A673 (cell line): ENCODE measurements at regions not wholly inside any gene's neighbourhood (a gene's known extent, or its start where the extent isn't known, plus 50 kb on each side); places are given as distances from the start of the nearest gene placed in this dataset.
A peak's percentile ranks its signal among the peaks of the same experiment; 100 is the strongest.
"Not testable (repeated sequence)": the region's sequence is repeated elsewhere in the genome, so short reads cannot be mapped to it uniquely, and the experiment has no call there.

Source experiments
- BruUV-seq: library from RNA; stranded (reverse); fragments of 400-500 nt; replicated peaks from 2 replicates; lab custom pipeline; 2021; lab: Mats Ljungman, UMichigan
- CTCF ChIA-PET: fragments of 300-600 bp; sonication (Branson Sonifier 250); formaldehyde crosslinking; loops from one replicate; lab custom pipeline; 2022; ENCODE audit warnings: antibody characterized with exemption; lab: Charles Lee
- POLR2A ChIA-PET: fragments of 300-600 bp; sonication (Branson Sonifier 250); formaldehyde crosslinking; loops from one replicate; lab custom pipeline; 2022; ENCODE audit warnings: antibody characterized with exemption; ENCODE audit not compliant: low non-redundant PET; lab: Charles Lee
- DNase-seq: peaks from one replicate; pipeline ENCODE4 v3.0.0-alpha.2; 2015; ENCODE audit warnings: low spot score
- H3K27ac ChIP-seq: fragments of 200-600 bp; sonication (generic); 2 replicates; pipeline ENCODE4 v1.5.1; 2016; ENCODE audit warnings: mixed run types, low read depth, mild to moderate bottlenecking, mixed read lengths, antibody characterized with exemption, low read length; ENCODE audit not compliant: poor library complexity, severe bottlenecking
- H3K27me3 ChIP-seq: fragments of 200-600 bp; sonication (generic); replicated peaks from 2 replicates; pipeline ENCODE4 v1.6.1; 2017; ENCODE audit warnings: mixed run types, low read depth, mild to moderate bottlenecking, mixed read lengths, antibody characterized with exemption, low read length; ENCODE audit not compliant: insufficient read depth, poor library complexity
- H3K36me3 ChIP-seq: fragments of 200-600 bp; sonication (generic); 2 replicates; pipeline ENCODE4 v1.6.1; 2016; ENCODE audit warnings: mixed run types, mild to moderate bottlenecking, mixed read lengths, antibody characterized with exemption, low read length; ENCODE audit not compliant: insufficient read depth, poor library complexity, severe bottlenecking
- H3K4me1 ChIP-seq: fragments of 200-600 bp; sonication (generic); 2 replicates; pipeline ENCODE4 v1.6.1; 2017; ENCODE audit warnings: mixed run types, mild to moderate bottlenecking, mixed read lengths, antibody characterized with exemption, low read length; ENCODE audit not compliant: insufficient read depth, poor library complexity, severe bottlenecking
- H3K4me3 ChIP-seq: fragments of 200-600 bp; sonication (generic); 2 replicates; pipeline ENCODE4 v1.5.1; 2016; ENCODE audit warnings: low read depth, mixed run types, mild to moderate bottlenecking, mixed read lengths, low read length; ENCODE audit not compliant: poor library complexity, severe bottlenecking
- H3K9me3 ChIP-seq: fragments of 200-600 bp; sonication (generic); 2 replicates; pipeline ENCODE4 v1.6.1; 2016; ENCODE audit warnings: mixed run types, low read depth, mild to moderate bottlenecking, mixed read lengths, antibody characterized with exemption, low read length; ENCODE audit not compliant: poor library complexity, severe bottlenecking
- EZH2 ChIP-seq: fragments of 200-600 bp; sonication (generic); IDR thresholded peaks from 2 replicates; pipeline ENCODE4 v1.6.1; 2017; ENCODE audit warnings: borderline replicate concordance, low read depth, mild to moderate bottlenecking, mixed read lengths, antibody characterized with exemption, low read length; ENCODE audit not compliant: poor library complexity, severe bottlenecking
- intact Hi-C: fragments of 100-400 bp; cut with micrococcal nuclease; formaldehyde crosslinking; loops from one replicate; pipeline ENCODE4 v1.10.0; 2022; ENCODE audit not compliant: unreplicated experiment
- TF ChIP-seq, protein P1 (sequence below): fragments of 300-800, 200-600 bp; sonication (generic); conservative IDR thresholded peaks from 2 replicates; pipeline ENCODE4 v1.5.1; 2017; ENCODE audit warnings: low read depth, mild to moderate bottlenecking, antibody characterized with exemption, low read length, moderate library complexity, mixed read lengths

- no peak overlapping the region for H3K27ac ChIP-seq
- ChIA-PET CTCF (no interaction called here), POLR2A (no interaction called here)
- BruUV-seq = no TSS peak
- H3K27me3 ChIP-seq = no peaks in the 10 kb centered on the region
- no peak for DNase-seq
- no peaks in the 10 kb centered on the region for H3K4me1 ChIP-seq
- intact Hi-C loops = no loop called here
- no peaks in the 10 kb centered on the region for H3K36me3 ChIP-seq
- no peak overlapping the region for H3K4me3 ChIP-seq
- TF ChIP-seq EZH2 = no peak
- TF ChIP-seq, protein P1, sequence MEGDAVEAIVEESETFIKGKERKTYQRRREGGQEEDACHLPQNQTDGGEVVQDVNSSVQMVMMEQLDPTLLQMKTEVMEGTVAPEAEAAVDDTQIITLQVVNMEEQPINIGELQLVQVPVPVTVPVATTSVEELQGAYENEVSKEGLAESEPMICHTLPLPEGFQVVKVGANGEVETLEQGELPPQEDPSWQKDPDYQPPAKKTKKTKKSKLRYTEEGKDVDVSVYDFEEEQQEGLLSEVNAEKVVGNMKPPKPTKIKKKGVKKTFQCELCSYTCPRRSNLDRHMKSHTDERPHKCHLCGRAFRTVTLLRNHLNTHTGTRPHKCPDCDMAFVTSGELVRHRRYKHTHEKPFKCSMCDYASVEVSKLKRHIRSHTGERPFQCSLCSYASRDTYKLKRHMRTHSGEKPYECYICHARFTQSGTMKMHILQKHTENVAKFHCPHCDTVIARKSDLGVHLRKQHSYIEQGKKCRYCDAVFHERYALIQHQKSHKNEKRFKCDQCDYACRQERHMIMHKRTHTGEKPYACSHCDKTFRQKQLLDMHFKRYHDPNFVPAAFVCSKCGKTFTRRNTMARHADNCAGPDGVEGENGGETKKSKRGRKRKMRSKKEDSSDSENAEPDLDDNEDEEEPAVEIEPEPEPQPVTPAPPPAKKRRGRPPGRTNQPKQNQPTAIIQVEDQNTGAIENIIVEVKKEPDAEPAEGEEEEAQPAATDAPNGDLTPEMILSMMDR = no peak
- H3K9me3 ChIP-seq = no peaks in the 10 kb centered on the region
Measured at GRCh38 chr3:187497052-187497451, 128.9 kb downstream of the RTP4 start.

DNA sequence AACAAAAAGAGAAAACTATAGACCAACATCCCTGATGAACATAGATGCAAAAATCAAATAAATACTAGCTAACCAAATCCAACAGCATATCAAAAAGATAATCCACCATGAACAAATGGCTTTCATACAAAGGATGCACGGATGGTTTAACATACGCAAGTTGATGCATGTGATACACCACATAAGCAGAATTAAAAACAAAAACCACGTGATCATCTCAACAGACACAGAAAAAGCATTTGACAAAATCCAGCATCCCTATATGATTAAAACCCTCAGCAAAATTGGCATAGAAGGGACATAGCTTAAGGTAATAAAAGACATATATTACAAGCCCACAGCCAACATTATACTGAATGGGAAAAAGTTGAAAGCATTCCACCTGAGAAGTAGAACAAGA lies 125.9 kb downstream of the RTP4 start:
- CTCF ChIA-PET, H3K27ac ChIP-seq, H3K27me3 ChIP-seq, intact Hi-C loops, POLR2A ChIA-PET, DNase-seq, H3K36me3 ChIP-seq, H3K4me3 ChIP-seq, H3K4me1 ChIP-seq, BruUV-seq, H3K9me3 ChIP-seq: not testable (repeated sequence)

DNA sequence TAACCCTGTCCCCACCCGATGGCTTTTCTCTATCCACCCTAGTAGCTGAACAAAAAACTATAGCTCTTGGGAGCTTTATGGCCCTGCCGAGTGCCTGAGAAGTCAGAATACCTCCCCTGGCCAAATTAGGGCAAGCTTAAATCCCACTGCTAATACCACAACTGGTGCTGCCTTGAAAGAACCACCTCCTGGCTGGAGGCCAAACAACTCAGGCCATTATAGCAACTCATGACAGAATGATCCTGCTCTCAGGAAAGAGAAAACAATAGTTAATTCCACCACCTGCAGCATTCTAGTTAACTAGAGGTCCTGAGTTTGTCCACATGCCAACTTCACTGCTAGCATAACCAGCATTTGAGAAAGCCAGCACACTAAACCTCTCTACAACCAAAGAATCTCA lies 123.2 kb downstream of the RTP4 start:
- no TSS peak for BruUV-seq
- H3K27ac ChIP-seq = no peak overlapping the region
- TF ChIP-seq EZH2 = no peak
- TF ChIP-seq, protein P1 = no peak
- CTCF ChIA-PET = no interaction called here
- POLR2A ChIA-PET = no interaction called here
- DNase-seq = peak; percentile 6
- H3K4me1 ChIP-seq = no peaks in the 10 kb centered on the region
- intact Hi-C loops = no loop called here
- H3K9me3 ChIP-seq = no peaks in the 10 kb centered on the region
- no peak overlapping the region for H3K4me3 ChIP-seq
- H3K27me3 ChIP-seq = no peaks in the 10 kb centered on the region
- H3K36me3 ChIP-seq = no peaks in the 10 kb centered on the region

GRCh38 chr3:187490366-187490765 lies 122.2 kb downstream of the RTP4 start:
- TF ChIP-seq EZH2 = no peak
- TF ChIP-seq, protein P1 = no peak
- no peak overlapping the region for H3K27ac ChIP-seq
- ChIA-PET CTCF (no interaction called here), POLR2A (no interaction called here)
- H3K27me3 ChIP-seq = no peaks in the 10 kb centered on the region
- no TSS peak for BruUV-seq
- no peak for DNase-seq
- no peaks in the 10 kb centered on the region for H3K36me3 ChIP-seq
- no peaks in the 10 kb centered on the region for H3K4me1 ChIP-seq
- intact Hi-C loops = no loop called here
- no peaks in the 10 kb centered on the region for H3K9me3 ChIP-seq
- H3K4me3 ChIP-seq = no peak overlapping the region
